ENCODE measurements at regions not wholly inside any gene's neighbourhood (a gene's known extent, or its start where the extent isn't known, plus 50 kb on each side); places are given as distances from the start of the nearest gene placed in this dataset.

- Histone ChIP-seq H3K4me3 (no peak overlapping the region), H3K4me1 (no peaks in the 10 kb centered on the region), H3K27ac (no peak overlapping the region), H3K9me3 (no peaks in the 10 kb centered on the region), H3K27me3 (no peaks in the 10 kb centered on the region), H3K36me3 (no peaks in the 10 kb centered on the region)
- no peak for TF ChIP-seq CTCF (IDR thresholded peaks at IDR 0.05)
- DNase-seq = no peak
- intact Hi-C loops (cut with DNase I; ENCODE audit: low total_unique reads) = no loop called here
Measured at GRCh38 chr10:106520698-106521097, 643.8 kb downstream of the SORCS1 start.

DNA sequence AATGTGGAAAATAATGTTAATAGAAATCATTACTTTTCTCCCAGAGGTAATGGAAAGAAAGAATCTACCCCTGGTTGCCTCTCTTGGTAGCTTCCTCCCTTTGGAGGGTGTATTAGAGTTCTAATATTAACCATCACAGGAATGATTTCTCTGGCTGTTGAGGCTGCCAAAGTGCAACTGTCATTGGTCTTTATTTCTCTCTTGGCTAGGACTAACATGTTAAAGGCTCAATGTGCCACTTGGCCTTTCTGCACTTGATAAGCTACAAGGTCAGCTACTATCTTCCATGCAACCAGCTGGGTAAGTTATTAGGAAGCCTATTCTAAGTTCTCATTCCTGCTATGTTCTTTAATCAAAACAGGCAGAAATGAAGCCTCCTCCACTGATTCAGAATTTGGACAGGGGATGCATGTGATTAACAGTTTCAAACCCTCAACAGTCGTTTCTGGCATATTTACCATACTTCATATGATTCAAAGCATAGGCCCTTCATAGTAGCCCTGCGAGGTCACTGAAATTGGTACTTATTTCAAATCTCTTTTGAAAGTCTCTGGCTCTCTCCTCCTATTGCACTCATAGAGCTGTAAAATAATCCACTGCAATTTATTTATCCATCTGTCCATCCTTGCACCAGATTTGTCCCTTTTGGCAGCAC is 645.0 kb downstream of the SORCS1 start:
- DNase-seq = no peak
- TF ChIP-seq CTCF (IDR thresholded peaks at IDR 0.05) = no peak
- no peak overlapping the region for H3K27ac ChIP-seq
- intact Hi-C loops (cut with DNase I; ENCODE audit: low total_unique reads) = no loop called here
- no peaks in the 10 kb centered on the region for H3K36me3 ChIP-seq
- H3K27me3 ChIP-seq = no peaks in the 10 kb centered on the region
- H3K9me3 ChIP-seq = no peaks in the 10 kb centered on the region
- no peak overlapping the region for H3K4me3 ChIP-seq
- H3K4me1 ChIP-seq = no peaks in the 10 kb centered on the region

GRCh38 chr10:106515206-106515790 is 649.2 kb downstream of the SORCS1 start:
- Histone ChIP-seq H3K36me3 (no peaks in the 10 kb centered on the region), H3K27me3 (no peaks in the 10 kb centered on the region), H3K4me3 (no peak overlapping the region), H3K27ac (no peak overlapping the region), H3K4me1 (no peaks in the 10 kb centered on the region), H3K9me3 (no peaks in the 10 kb centered on the region)
- no peak for DNase-seq
- no peak for TF ChIP-seq CTCF (IDR thresholded peaks at IDR 0.05)
- intact Hi-C loops (cut with DNase I; ENCODE audit: low total_unique reads) = no loop called here

GRCh38 chr10:106513352-106513771 is 651.1 kb downstream of the SORCS1 start:
- DNase-seq = no peak
- Histone ChIP-seq H3K27me3 (no peaks in the 10 kb centered on the region), H3K9me3 (no peaks in the 10 kb centered on the region), H3K27ac (no peak overlapping the region), H3K4me1 (no peaks in the 10 kb centered on the region), H3K36me3 (no peaks in the 10 kb centered on the region), H3K4me3 (no peak overlapping the region)
- intact Hi-C loops (cut with DNase I; ENCODE audit: low total_unique reads) = no loop called here
- no peak for TF ChIP-seq CTCF (IDR thresholded peaks at IDR 0.05)

- no peak overlapping the region for H3K4me3 ChIP-seq
- intact Hi-C loops (cut with DNase I; ENCODE audit: low total_unique reads) = no loop called here
- H3K9me3 ChIP-seq = no peaks in the 10 kb centered on the region
- H3K36me3 ChIP-seq = no peaks in the 10 kb centered on the region
- no peaks in the 10 kb centered on the region for H3K27me3 ChIP-seq
- no peak overlapping the region for H3K27ac ChIP-seq
- H3K4me1 ChIP-seq = no peaks in the 10 kb centered on the region
- no peak for TF ChIP-seq CTCF (IDR thresholded peaks at IDR 0.05)
- DNase-seq = no peak
Measured at GRCh38 chr10:106511917-106512316, 652.6 kb downstream of the SORCS1 start.

Data from tibial artery (tissue), 4 donors.